HG02981 (cell line): ENCODE measurements at regions not wholly inside any gene's neighbourhood (a gene's known extent, or its start where the extent isn't known, plus 50 kb on each side); places are given as distances from the start of the nearest gene placed in this dataset.
"Not testable (repeated sequence)": the region's sequence is repeated elsewhere in the genome, so short reads cannot be mapped to it uniquely, and the experiment has no call there.

ENCODE experiments used
- ATAC-seq: cut with Tn5 transposase; IDR thresholded peaks from one replicate; pipeline ENCODE4 v1.9.1; 2021; ENCODE audit warnings: mild to moderate bottlenecking, moderate library complexity; ENCODE audit not compliant: unreplicated experiment

GRCh38 chr6:145074805-145075204 is 660.5 kb downstream of the EPM2A start:
- ATAC-seq, result no peak

DNA sequence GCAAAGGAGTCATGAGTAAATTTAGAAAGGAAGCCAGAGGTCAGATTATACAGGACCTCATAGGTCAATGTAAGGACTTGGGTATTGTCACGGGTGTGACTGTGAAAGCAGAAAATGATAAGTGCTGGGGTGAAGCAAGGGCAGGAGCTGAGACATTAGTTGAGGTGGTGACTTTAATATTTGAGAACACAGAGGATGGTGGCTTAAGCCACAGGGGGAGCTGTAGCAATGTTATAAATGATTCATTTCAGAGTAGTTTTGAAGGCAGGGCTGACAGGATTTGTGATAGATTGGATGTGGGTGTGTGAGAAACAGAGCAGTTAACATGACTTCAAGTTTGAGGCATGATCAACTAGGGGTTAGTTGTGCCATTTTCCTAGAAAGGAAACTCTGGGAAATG is 659.9 kb downstream of the EPM2A start:
- ATAC-seq, result peak; percentile 51

DNA sequence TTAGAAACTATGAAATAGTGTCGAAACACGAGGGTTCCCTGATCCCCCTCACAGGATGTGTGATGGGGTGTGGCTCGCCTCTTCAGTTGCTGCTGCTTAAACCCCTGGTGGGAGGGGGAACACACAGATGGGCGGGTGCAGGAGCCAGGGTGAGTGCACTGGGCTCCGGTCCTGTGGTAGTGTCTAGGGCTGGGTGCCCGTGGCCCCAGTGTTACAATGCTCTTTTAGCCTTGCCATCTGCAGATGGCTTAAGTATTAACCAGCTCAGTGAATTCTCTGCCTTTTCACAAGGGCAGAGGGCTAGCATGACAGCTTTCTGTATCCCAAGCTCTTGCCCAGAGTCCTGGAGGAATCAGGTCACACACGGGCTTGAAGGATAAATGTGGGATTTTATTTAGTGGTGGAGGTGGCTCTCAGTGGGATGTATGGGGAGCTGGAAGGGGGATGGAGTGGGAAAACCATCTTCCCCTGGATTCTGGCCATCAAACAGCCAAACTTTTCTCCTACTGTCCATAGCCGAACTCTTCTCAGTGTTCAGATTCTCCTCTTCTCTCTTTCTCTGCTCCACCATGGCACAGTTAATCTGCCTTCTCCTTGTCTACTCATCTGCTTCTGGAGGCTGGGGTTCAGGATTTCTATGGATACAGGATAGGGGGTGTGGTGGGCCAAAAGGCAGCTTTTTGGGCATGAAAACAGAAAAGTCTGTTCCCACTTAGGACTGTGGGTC is 659.0 kb downstream of the EPM2A start:
- ATAC-seq, result no peak

DNA sequence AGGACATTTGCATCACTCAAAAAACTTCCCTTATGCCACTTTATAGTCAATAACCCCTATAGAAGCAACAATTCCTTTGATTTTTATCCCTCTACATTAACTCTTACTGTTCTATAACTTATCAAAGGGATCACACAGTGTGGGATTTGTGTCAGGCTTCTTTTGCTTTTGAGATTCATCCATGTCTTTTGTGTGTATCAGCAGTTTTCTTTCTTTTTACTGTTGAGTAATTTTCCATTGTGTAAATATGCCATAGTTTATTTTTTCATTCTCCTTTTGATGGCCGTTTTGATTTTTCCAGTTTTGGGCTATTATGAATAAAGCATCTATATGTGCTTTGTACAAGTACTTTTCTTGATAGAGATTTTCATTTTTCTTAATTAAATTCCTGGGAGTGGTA is 657.9 kb downstream of the EPM2A start:
- ATAC-seq, result no peak

- ATAC-seq, result no peak
Measured at GRCh38 chr6:145080651-145081050, 654.7 kb downstream of the EPM2A start.

GRCh38 chr6:145081677-145082076 is 653.6 kb downstream of the EPM2A start:
- ATAC-seq, result no peak

DNA sequence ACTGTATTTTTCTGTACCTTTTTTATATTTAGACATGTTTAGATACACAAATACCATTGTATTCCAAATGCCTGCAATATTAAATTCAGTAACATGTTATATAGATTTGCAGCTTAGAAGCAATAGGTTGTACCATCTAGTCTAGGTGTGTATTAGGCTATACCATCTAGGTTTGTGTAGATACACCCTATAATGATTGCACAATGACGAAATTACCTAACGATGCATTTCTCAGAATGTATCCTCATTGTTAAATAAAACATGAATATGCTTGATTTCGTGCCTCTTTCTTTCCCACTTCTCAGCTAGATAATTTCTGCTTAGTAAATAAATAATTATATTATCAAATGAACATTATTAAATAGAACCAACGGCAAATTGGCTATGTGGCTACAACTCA is 653.0 kb downstream of the EPM2A start:
- no peak for ATAC-seq

DNA sequence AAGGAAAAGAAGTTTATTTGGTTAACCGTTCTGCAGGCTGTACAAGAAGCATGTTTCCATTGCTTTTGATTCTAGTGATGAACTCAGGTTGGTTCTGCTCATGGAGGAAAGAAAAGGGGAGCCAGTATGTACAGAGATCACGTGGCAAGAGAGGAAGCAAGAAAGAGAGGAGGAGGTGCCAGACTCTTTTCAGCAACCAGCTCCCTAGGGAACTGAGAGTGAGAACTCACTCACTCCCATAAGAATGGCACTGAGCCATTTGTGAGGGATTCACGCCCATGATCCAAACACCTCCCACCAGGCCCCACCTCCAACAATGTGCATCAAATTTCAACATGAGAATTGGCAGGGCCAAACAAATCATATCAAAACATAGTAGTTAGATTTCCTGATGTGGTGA is 649.1 kb downstream of the EPM2A start:
- ATAC-seq, result no peak

- ATAC-seq, result peak; percentile 52
Measured at GRCh38 chr6:145087034-145087433, 648.3 kb downstream of the EPM2A start.

DNA sequence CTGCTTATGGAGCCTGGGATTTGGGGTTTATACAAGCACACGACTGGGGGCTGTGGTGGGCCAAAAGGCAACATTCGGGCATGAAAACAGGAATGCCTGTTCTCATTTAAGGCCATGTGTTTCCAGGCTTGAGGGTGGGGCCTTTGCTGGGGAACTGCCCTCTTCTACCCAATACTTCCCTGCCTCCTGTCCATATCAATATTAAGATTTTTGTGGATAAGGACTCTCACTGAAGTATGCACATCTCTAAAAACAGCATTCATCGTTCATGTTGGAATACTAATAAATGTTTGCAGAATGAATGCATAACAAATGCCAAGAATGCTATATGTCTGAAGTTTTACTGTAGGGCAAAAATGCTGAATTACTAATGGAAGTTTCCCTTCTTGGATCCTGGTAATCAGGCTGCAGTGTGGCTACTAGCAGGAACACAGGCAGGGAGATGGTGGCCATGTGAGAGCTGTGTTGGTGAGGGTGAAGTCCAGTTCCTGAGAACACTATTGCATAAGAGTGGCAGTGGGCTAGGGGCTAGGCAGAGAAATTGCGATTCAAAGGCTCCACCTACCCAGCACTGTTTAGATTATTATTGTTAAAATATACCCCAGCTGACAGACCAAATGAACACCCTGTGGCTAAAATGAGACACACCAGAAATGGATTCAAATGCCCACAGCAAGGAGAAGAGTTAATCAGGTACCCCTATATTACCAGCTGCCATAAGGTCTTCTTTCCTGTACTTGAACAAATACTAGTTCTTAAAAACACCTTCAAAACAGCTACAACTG is 644.3 kb downstream of the EPM2A start:
- no peak for ATAC-seq

DNA sequence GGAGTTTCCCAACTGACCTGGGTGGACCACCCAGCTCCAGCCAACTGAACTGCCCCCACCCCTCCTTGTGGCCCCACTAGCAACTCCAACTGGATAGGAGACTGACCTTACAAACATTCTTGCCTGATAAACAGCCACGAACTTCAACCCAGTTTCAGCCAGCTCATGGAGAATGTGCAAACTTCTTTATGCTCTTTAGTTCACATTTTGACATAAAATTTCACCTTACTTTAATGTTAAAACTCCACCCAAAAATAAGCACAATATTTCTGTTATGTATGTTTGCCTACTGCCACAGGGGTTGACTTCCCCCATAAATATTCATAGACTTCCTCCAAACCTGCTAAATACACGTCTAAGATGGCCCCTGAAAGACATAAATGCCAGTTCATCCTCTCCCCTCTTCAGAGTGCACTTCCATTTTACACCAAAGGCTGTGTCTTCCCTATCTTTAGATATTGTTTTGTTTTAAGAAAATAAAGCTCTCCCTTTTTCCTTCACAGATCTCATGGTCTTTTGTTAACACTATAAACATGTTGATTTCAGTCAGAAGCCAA is 643.7 kb downstream of the EPM2A start:
- ATAC-seq, result no peak

DNA sequence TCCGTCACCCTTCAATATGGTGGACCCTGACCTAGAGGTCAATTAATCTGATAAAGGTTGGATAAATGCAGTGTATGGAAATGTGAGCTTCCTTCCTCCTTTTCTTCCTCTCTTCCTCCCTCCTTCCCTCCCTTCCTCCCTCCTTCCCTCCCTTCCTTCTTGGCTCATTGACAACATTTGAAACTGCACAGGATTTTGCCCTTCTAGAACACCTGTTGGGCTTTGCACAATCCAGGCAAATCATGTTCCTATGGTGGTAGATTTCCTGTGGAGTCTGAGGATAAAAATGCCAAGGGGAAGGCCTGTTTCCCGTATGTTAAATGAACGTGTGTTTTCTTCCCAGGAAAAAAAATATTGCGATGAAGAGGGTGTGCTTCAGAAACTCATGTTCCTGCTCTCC is 642.8 kb downstream of the EPM2A start:
- no peak for ATAC-seq

GRCh38 chr6:145093226-145093625 is 642.1 kb downstream of the EPM2A start:
- no peak for ATAC-seq

DNA sequence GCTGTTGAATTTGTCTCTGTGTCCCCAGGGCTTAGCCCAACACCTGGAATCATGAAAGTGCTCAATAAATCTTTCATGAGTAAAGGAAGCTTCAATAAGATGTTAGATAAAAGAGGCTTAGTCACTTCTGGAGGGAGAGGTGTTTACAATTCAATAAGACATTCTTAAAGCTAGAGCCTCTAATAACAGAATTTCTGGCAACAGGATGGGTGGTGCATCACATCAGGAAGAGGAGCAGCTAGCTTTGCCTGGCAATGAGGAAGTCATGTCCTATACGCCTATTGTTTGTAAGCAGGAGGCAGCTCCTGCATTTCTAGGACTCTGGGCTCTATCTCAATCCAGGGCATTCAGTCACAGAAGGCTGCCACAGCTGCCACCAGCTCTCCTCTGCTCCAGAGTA is 638.5 kb downstream of the EPM2A start:
- no peak for ATAC-seq

DNA sequence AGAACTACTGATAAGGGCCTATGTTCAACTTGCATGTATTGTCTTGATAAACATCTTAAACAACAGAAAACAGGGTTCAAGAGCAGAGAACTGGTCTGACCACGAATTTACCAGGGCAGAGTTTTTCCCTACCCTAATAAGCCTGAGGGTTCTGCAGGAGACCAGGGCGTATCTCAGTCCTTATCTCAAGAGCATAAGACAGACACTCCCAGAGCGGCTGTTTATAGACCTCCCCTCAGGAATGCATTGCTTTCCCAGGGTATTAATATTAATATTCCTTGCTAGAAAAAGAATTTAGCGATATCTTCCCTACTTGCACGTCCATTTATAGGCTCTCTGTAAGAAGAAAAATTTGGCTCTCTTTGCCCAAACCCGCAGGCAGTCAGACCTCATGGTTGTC is 637.2 kb downstream of the EPM2A start:
- ATAC-seq, result not testable (repeated sequence)

GRCh38 chr6:145099713-145100112 is 635.6 kb downstream of the EPM2A start:
- ATAC-seq, result no peak

- ATAC-seq, result no peak
Measured at GRCh38 chr6:145110109-145110508, 625.2 kb downstream of the EPM2A start.

DNA sequence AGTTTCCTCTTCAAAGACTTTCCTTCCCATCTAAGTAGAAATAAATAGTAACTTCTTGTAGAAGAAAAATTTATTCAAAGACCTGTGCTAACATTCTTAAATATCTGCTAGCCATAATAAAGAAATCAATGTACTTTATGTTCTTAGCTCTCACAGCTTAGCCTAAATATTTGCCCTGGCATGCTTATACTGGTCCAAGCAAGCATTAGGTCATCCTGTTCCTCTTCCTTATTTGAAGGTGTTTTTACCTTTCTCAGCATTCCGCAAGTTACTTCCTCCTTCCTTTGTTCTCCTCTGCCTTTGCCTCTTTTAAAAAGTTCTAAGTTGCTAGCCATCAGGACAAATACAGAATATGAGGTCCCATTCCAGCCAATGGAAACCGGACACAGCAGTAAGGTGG is 623.9 kb downstream of the EPM2A start:
- ATAC-seq, result not testable (repeated sequence)

- no peak for ATAC-seq
Measured at GRCh38 chr6:145112711-145113148, 622.6 kb downstream of the EPM2A start.

DNA sequence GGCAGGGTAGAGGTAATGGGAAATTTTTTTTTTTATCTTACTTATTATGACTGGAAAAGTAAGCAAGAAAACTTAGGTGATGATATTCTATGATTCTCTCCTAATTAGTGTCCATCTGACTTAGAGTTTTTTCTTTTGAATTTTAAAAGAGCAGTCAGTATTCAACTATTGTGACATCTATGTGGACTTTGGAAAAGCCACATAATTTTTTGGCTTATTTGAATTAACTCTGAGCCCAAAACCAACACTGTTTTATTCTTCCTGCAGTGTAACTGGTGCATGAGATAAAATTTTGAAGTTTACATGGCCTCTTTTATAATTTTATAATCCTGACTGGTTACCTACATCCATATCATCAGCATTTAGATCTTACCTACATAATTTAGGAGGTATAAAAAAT is 619.7 kb downstream of the EPM2A start:
- no peak for ATAC-seq

GRCh38 chr6:145116591-145117178 is 618.6 kb downstream of the EPM2A start:
- no peak for ATAC-seq

- ATAC-seq, result no peak
Measured at GRCh38 chr6:145118224-145118623, 617.1 kb downstream of the EPM2A start.
